Fibroblast of villous mesenchyme (primary cell): ENCODE measurements at regions not wholly inside any gene's neighbourhood (a gene's known extent, or its start where the extent isn't known, plus 50 kb on each side); places are given as distances from the start of the nearest gene placed in this dataset.
A peak's percentile ranks its signal among the peaks of the same experiment; 100 is the strongest.

Experiments used
- DNase-seq: peaks from one replicate; pipeline ENCODE4 v3.0.0-alpha.2; 2010; ENCODE audit warnings: low read depth
- H3K4me3 ChIP-seq: 2 replicates; pipeline ENCODE4 v1.5.1; 2011; ENCODE audit warnings: low read depth, mild to moderate bottlenecking, low read length
- TF ChIP-seq, protein P1 (sequence below): IDR thresholded peaks from 2 replicates; pipeline ENCODE4 v1.5.1; 2012; ENCODE audit warnings: low read depth, mild to moderate bottlenecking, low read length; ENCODE audit not compliant: insufficient read depth

DNA sequence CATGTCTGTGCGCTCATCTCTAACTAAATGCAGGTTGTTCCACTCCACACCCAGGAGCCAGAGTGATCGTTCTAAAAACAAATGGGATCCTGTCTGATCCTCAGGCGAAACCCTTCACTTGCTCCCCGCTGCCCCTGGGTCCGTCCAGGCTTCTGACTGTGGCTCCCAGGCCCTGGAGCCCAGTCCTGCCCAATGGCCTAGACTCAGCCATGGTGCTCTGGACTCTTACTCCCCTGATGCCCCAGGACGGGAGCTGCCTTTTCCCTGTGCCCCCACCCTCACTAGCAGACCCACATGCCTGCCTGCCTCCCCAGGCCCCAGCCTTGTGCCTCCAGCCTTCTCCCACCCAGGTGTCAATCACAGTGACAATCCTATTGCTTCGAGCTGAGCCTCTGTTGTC, 256.7 kb downstream of the BMP7 start:
- no peak for DNase-seq
- TF ChIP-seq, protein P1, sequence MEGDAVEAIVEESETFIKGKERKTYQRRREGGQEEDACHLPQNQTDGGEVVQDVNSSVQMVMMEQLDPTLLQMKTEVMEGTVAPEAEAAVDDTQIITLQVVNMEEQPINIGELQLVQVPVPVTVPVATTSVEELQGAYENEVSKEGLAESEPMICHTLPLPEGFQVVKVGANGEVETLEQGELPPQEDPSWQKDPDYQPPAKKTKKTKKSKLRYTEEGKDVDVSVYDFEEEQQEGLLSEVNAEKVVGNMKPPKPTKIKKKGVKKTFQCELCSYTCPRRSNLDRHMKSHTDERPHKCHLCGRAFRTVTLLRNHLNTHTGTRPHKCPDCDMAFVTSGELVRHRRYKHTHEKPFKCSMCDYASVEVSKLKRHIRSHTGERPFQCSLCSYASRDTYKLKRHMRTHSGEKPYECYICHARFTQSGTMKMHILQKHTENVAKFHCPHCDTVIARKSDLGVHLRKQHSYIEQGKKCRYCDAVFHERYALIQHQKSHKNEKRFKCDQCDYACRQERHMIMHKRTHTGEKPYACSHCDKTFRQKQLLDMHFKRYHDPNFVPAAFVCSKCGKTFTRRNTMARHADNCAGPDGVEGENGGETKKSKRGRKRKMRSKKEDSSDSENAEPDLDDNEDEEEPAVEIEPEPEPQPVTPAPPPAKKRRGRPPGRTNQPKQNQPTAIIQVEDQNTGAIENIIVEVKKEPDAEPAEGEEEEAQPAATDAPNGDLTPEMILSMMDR: no peak
- no peak overlapping the region for H3K4me3 ChIP-seq

DNA sequence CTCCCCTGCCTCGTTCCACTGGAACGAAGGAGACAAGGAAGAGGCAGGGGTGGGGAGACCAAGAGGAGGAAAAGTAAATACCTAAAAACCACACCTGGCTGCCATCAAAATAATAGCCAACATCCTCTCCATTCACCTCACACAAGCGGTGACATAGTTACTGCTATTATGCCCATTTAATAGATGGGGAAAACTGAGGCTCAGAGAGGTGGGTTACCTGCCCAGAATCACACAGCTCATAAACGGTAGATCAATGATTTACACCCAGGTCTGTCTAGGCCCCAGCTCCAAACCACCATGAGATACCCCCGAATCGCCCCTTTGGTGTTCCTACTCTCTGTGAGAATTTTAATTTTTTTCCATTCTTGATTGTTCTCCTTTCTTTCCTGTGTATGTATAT, 253.8 kb downstream of the BMP7 start:
- no peak for DNase-seq
- TF ChIP-seq, protein P1: no peak
- no peak overlapping the region for H3K4me3 ChIP-seq

DNA sequence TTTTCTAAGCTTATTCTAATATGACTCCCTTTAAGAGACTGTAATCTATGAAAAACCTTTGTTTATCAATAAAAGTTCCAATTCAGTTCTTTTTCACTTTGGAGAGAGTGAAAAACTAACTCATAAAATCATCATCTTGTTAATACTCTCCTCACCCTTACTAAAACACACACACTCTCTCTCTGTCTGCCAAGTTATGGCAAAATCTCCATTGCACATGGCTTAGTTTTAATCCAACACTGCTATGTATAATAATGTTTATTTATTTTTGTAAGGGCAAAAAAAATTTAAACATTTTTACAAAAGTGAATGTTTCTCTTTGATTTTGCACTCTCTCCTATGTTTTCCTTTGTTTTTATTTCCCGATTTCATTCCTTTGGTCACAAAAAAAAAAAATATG, 253.2 kb downstream of the BMP7 start:
- TF ChIP-seq, protein P1: no peak
- H3K4me3 ChIP-seq: no peak overlapping the region
- peak; percentile 30 for DNase-seq

DNA sequence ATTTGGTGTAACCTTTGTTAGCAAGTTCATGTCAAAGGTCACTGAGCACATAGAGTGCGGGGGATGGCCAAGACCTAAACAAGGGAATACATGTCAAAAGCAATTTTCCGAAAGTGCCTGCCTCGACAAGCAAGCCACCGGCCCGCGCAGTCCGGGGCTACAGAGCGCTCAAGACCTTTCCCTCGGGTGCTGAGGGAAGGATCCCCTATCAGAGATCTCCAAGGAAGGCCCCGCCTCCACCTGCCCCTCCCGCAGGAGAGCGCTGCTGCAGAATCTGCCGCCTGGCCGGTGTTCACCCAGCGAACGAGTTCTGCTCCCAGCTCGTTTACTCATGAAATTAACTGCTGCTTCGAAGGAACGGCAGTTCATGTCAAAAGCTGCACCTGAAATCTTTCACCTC, 252.7 kb downstream of the BMP7 start:
- H3K4me3 ChIP-seq: no peak overlapping the region
- DNase-seq: no peak
- TF ChIP-seq, protein P1: no peak

DNA sequence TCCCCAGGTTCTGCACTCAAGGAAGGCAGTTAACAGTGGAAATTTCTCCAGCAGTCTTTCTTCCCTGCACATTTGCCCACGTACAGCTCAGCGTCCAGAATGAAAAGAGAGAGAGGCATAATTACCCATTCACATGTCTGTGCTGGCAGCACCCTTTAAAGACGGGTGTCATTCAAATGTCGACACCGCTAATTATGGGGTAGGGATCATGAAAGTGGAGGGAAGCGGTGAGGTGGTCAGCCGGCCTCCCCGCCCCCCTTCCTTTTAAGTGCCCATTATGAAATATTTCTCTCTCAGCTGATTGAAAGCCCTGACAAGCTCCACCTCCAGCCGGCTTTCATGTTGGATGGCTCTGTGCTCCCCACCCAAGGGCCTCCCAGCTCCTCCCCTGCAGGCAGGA, 246.1 kb downstream of the BMP7 start:
- no peak for DNase-seq
- H3K4me3 ChIP-seq: no peak overlapping the region
- TF ChIP-seq, protein P1: no peak

DNA sequence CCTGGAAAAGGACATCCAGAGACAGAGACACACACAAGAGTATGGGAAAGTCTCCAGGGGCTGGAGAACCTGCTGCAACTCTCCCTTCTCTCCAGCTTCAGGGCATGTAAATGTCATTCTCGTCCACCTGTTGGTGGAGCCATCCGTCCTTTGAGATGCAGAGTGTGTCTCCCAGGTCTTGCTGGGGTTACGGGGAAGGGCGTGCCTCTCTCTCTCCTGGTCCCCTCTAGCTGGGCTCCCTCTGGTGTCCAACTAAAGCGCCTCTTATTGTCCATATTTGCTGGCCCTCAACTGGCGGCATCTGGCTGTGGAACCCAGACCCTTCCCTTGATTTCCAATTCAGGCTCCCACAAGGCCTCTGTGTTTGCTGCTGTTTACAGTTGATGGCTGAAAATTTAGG, 244.1 kb downstream of the BMP7 start:
- no peak for DNase-seq
- TF ChIP-seq, protein P1: no peak
- H3K4me3 ChIP-seq: no peak overlapping the region

DNA sequence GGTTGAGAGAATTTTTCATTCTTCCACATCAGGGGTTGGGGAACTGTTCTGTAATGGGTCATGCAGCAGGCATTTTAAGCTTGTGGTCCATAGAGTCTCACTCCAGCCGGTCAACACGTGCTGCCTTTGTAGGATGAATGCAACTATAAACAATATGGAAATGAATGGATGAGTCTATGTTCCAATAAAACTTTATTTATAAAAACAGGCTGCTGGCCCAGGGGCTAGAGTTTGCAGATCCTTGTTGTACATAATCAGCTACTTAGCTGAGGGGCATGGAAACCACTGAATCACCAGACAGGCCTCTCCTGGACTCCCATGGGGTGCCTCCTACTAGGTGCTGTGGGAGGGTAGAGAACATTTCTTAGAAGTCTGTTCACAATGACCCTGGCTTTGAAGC, 243.4 kb downstream of the BMP7 start:
- TF ChIP-seq, protein P1: no peak
- no peak overlapping the region for H3K4me3 ChIP-seq
- DNase-seq: no peak
